Mesothelial cell of epicardium (in vitro differentiated cells): ENCODE measurements at regions not wholly inside any gene's neighbourhood (a gene's known extent, or its start where the extent isn't known, plus 50 kb on each side); places are given as distances from the start of the nearest gene placed in this dataset.

Source experiments
- DNase-seq, 2 experiments: peaks; one replicate each; pipeline ENCODE4 v3.0.0; 2021; ENCODE audit warnings: low spot score in 2 of 2; ENCODE audit not compliant: unreplicated experiment in 2 of 2
- H3K27ac Mint-ChIP-seq: 2 replicates; pipeline ENCODE4 v1.8.0; 2021; ENCODE audit warnings: mixed read lengths
- H3K27me3 Mint-ChIP-seq: 2 replicates; pipeline ENCODE4 v1.8.0; 2021; ENCODE audit warnings: low read depth, mixed read lengths
- H3K36me3 Mint-ChIP-seq: 2 replicates; pipeline ENCODE4 v1.8.0; 2021; ENCODE audit warnings: mixed read lengths
- H3K4me1 Mint-ChIP-seq: 2 replicates; pipeline ENCODE4 v1.8.0; 2021; ENCODE audit warnings: mixed read lengths
- H3K4me3 Mint-ChIP-seq: 2 replicates; pipeline ENCODE4 v1.8.0; 2021; ENCODE audit warnings: mild to moderate bottlenecking, moderate library complexity, mixed read lengths
- H3K9me3 Mint-ChIP-seq: 2 replicates; pipeline ENCODE4 v1.8.0; 2021; ENCODE audit warnings: mixed read lengths
- CTCF ChIP-seq: fragments of 200-600 bp; sonication (generic); IDR thresholded peaks from one replicate; pipeline ENCODE4 v1.5.0; 2021; ENCODE audit warnings: antibody characterized with exemption; ENCODE audit not compliant: unreplicated experiment

GRCh38 chr12:4858386-4858785, 51.3 kb upstream of the KCNA1 start:
- Mint-ChIP-seq H3K27ac (no peak overlapping the region), H3K36me3 (no peaks in the 10 kb centered on the region), H3K4me1 (peaks cover 19% of the 10 kb centered on the region), H3K27me3 (peaks cover 65% of the 10 kb centered on the region), H3K9me3 (no peaks in the 10 kb centered on the region), H3K4me3 (peak overlapping the region; percentile 55)
- no peak for DNase-seq
- TF ChIP-seq CTCF, result no peak

GRCh38 chr12:4859478-4860210, 50.1 kb upstream of the KCNA1 start:
- Mint-ChIP-seq H3K4me1 (peaks cover 19% of the 10 kb centered on the region), H3K9me3 (no peaks in the 10 kb centered on the region), H3K27me3 (peaks cover 70% of the 10 kb centered on the region), H3K36me3 (no peaks in the 10 kb centered on the region), H3K4me3 (no peak overlapping the region), H3K27ac (no peak overlapping the region)
- TF ChIP-seq CTCF, result no peak
- DNase-seq, result no peak
